HCT116 (cell line): ENCODE measurements at regions not wholly inside any gene's neighbourhood (a gene's known extent, or its start where the extent isn't known, plus 50 kb on each side); places are given as distances from the start of the nearest gene placed in this dataset.
"Not testable (repeated sequence)": the region's sequence is repeated elsewhere in the genome, so short reads cannot be mapped to it uniquely, and the experiment has no call there.

Experiments used
- ATAC-seq: fragments of 200-7000 bp; cut with Tn5 transposase; 2 replicates; pipeline ENCODE4 v1.9.1; 2020; ENCODE audit warnings: mild to moderate bottlenecking, moderate library complexity
- BruUV-seq: library from RNA; stranded (reverse); fragments of 400-500 nt; replicated peaks from 2 replicates; lab custom pipeline; 2021; lab: Mats Ljungman, UMichigan
- CTCF ChIA-PET: fragments of 300-600 bp; sonication (Branson Sonifier 250); formaldehyde crosslinking; loops from one replicate; lab custom pipeline; 2021; ENCODE audit warnings: antibody characterized with exemption; lab: Charles Lee
- POLR2A ChIA-PET: fragments of 300-600, 350-600 bp; sonication (Branson Sonifier 250); formaldehyde crosslinking; loops from one replicate; lab custom pipeline; 2021; ENCODE audit warnings: antibody characterized with exemption; lab: Charles Lee
- RAD21 ChIA-PET, 2 experiments: fragments of 300-600 bp; sonication (Branson Sonifier 250); formaldehyde crosslinking; loops; one replicate each; lab custom pipeline; 2023; ENCODE audit warnings: low total read pairs in 2 of 2; ENCODE audit not compliant: uncharacterized antibody in 2 of 2, unreplicated experiment in 2 of 2, low non-redundant PET in 1 of 2; lab: Charles Lee
- DNase-seq: peaks from one replicate; pipeline ENCODE4 v3.0.0-alpha.2; 2010; ENCODE audit warnings: low read depth, low spot score
- H2AFZ ChIP-seq: fragments of 200-600 bp; shearing (Covaris generic), sonication (generic); 2 replicates; pipeline ENCODE4 v1.6.1; 2017; ENCODE audit warnings: low read depth, mixed run types, mixed read lengths, antibody characterized with exemption, low read length; ENCODE audit not compliant: poor library complexity, severe bottlenecking
- H3K27ac ChIP-seq: 2 replicates; pipeline ENCODE4 v1.5.1; 2012; ENCODE audit warnings: low read depth, low read length
- H3K27me3 ChIP-seq: fragments of 200-600 bp; sonication (generic); 2 replicates; pipeline ENCODE4 v1.6.1; 2016; ENCODE audit warnings: mixed run types, low read length, mixed read lengths; ENCODE audit not compliant: insufficient read depth
- H3K36me3 ChIP-seq, 2 experiments: fragments of 200-500 bp in 1 of 2; fragments of 200-600 bp in 1 of 2; sonication (Bioruptor generic) in 1 of 2; sonication (generic) in 1 of 2; 2 replicates each; pipeline versions ENCODE4 v1.5.1 to v1.6.1; 2014 to 2016; ENCODE audit warnings: low read length in 2 of 2, inconsistent platforms in 1 of 2, mixed read lengths in 1 of 2, mixed run types in 1 of 2; ENCODE audit not compliant: insufficient read depth in 2 of 2, control insufficient read depth in 1 of 2
- H3K4me1 ChIP-seq, 2 experiments: fragments of 200-600 bp in 1 of 2; sonication (generic) in 1 of 2; 2 replicates each; pipeline versions ENCODE4 v1.5.1 to v1.6.1; 2012 to 2017; ENCODE audit warnings: low read length in 2 of 2, inconsistent platforms in 1 of 2, mild to moderate bottlenecking in 1 of 2, mixed read lengths in 1 of 2, mixed run types in 1 of 2, moderate library complexity in 1 of 2; ENCODE audit not compliant: insufficient read depth in 2 of 2, control insufficient read depth in 1 of 2
- H3K4me2 ChIP-seq: fragments of 200-600 bp; sonication (generic); 2 replicates; pipeline ENCODE4 v1.6.1; 2017; ENCODE audit warnings: mixed run types, low read length, mixed read lengths
- H3K4me3 ChIP-seq, 2 experiments: fragments of 200-600 bp in 1 of 2; sonication (generic) in 1 of 2; replicated peaks in 1 of 2; 2 replicates each; pipeline ENCODE4 v1.5.1; 2011 to 2016; ENCODE audit warnings: low read length in 2 of 2, control low read depth in 1 of 2, low read depth in 1 of 2, mild to moderate bottlenecking in 1 of 2, mixed read lengths in 1 of 2, mixed run types in 1 of 2
- H3K79me2 ChIP-seq: fragments of 200-600 bp; sonication (generic); 2 replicates; pipeline ENCODE4 v1.6.1; 2017; ENCODE audit warnings: mild to moderate bottlenecking, mixed run types, low read length, moderate library complexity, mixed read lengths; ENCODE audit not compliant: insufficient read depth
- H3K9ac ChIP-seq: fragments of 200-600 bp; sonication (generic); 2 replicates; pipeline ENCODE4 v1.6.1; 2016; ENCODE audit warnings: low read length, mixed read lengths
- H3K9me2 ChIP-seq: fragments of 200-600 bp; sonication (generic), shearing (Covaris generic); 2 replicates; pipeline ENCODE4 v1.6.1; 2017; ENCODE audit warnings: mixed run types, mild to moderate bottlenecking, moderate library complexity; ENCODE audit not compliant: insufficient read depth
- H3K9me3 ChIP-seq, 2 experiments: fragments of 200-500 bp in 1 of 2; fragments of 200-600 bp in 1 of 2; sonication (Bioruptor generic) in 1 of 2; sonication (generic) in 1 of 2; 2 replicates each; pipeline ENCODE4 v1.6.1; 2014 to 2017; ENCODE audit warnings: low read length in 2 of 2, mixed read lengths in 2 of 2, inconsistent platforms in 1 of 2, low read depth in 1 of 2, mild to moderate bottlenecking in 1 of 2, mixed run types in 1 of 2, moderate library complexity in 1 of 2; ENCODE audit not compliant: control insufficient read depth in 1 of 2, insufficient read depth in 1 of 2
- H4K20me1 ChIP-seq: fragments of 200-600 bp; sonication (generic), shearing (Covaris generic); 2 replicates; pipeline ENCODE4 v1.6.1; 2017; ENCODE audit warnings: mixed run types, mild to moderate bottlenecking, moderate library complexity; ENCODE audit not compliant: insufficient read depth
- CBX3 ChIP-seq: IDR thresholded peaks from 2 replicates; pipeline ENCODE4 v1.6.1; 2012; ENCODE audit warnings: low read depth
- ELF1 ChIP-seq: IDR thresholded peaks from 2 replicates; pipeline ENCODE4 v1.6.1; 2012; ENCODE audit warnings: low read depth, borderline replicate concordance
- EZH2phosphoT487 ChIP-seq: fragments of 200-600 bp; IDR thresholded peaks from 2 replicates; pipeline ENCODE4 v1.6.1; 2018; ENCODE audit warnings: antibody characterized with exemption, borderline replicate concordance
- FOSL1 ChIP-seq: IDR thresholded peaks from 2 replicates; pipeline ENCODE4 v1.6.1; 2012; ENCODE audit warnings: low read depth
- JUND ChIP-seq: IDR thresholded peaks from 2 replicates; pipeline ENCODE4 v1.6.1; 2012
- POLR2AphosphoS5 ChIP-seq: IDR thresholded peaks from 2 replicates; pipeline ENCODE4 v1.6.1; 2011; ENCODE audit warnings: mild to moderate bottlenecking, low read depth, low read length, moderate library complexity
- RAD21 ChIP-seq: IDR thresholded peaks from 2 replicates; pipeline ENCODE4 v1.6.1; 2012; ENCODE audit warnings: low read depth, mild to moderate bottlenecking
- SP1 ChIP-seq: IDR thresholded peaks from 2 replicates; pipeline ENCODE4 v1.6.1; 2012; ENCODE audit warnings: low read depth
- SRF ChIP-seq: IDR thresholded peaks from 2 replicates; pipeline ENCODE4 v1.6.1; 2012; ENCODE audit warnings: low read depth
- TCF7L2 ChIP-seq: IDR thresholded peaks from 2 replicates; pipeline ENCODE4 v1.7.0; 2011; ENCODE audit warnings: borderline replicate concordance, inconsistent platforms; ENCODE audit not compliant: insufficient read depth, insufficient read length; ENCODE audit errors: extremely low read depth
- ZFX ChIP-seq: fragments of 450-650 bp; IDR thresholded peaks from 2 replicates; pipeline ENCODE4 v1.6.1; 2017
- ZNF274 ChIP-seq: fragments of 200-500 bp; sonication (Bioruptor generic); IDR thresholded peaks from 2 replicates; pipeline ENCODE4 v1.6.1; 2014; ENCODE audit warnings: mild to moderate bottlenecking, low read depth, low read length, inconsistent platforms
- intact Hi-C: fragments of 100-400 bp; cut with micrococcal nuclease; formaldehyde crosslinking; loops from 2 replicates; pipeline ENCODE4 v1.10.0; 2022
- TF ChIP-seq, protein P1 (sequence below): IDR thresholded peaks from 2 replicates; pipeline ENCODE4 v1.6.1; 2012
- TF ChIP-seq, protein P2 (sequence below), 3 experiments: fragments of 200-600 bp in 1 of 3; sonication (generic) in 1 of 3; IDR thresholded peaks in 2 of 3; conservative IDR thresholded peaks in 1 of 3; 2 replicates each; pipeline ENCODE4 v1.5.1; 2012 to 2017; ENCODE audit warnings: low read depth in 2 of 3, low read length in 2 of 3, antibody characterized with exemption in 1 of 3, borderline replicate concordance in 1 of 3, control low read depth in 1 of 3, mild to moderate bottlenecking in 1 of 3, mixed read lengths in 1 of 3, mixed run types in 1 of 3, moderate library complexity in 1 of 3; ENCODE audit not compliant: insufficient read depth in 1 of 3
- TF ChIP-seq, protein P3 (sequence below): IDR thresholded peaks from 2 replicates; pipeline ENCODE4 v1.6.1; 2011; ENCODE audit warnings: mild to moderate bottlenecking, low read length, moderate library complexity; ENCODE audit not compliant: insufficient replicate concordance; ENCODE audit errors: extremely low read depth
- TF ChIP-seq, protein P4 (sequence below): IDR thresholded peaks from 2 replicates; pipeline ENCODE4 v1.6.1; 2012

DNA sequence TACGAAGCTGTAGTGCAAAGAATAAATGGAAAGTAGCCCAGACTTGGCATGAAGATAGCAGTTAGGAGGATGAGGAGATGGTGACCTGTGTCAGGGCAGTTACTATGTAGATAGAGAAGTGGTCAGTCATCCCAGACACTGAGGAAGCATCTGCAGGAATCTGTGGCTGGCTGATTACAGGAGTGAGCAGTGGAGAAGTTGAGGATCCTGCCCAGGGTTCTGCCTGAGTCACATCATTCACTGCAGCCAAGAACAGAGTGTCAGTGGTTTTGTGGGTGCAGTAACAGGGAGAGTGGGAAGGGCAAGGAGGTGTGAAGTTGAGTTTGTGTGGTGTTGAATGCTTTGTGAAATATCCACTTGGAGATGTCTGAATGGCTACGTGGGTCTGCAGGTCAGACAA is 676.4 kb upstream of the NRP1 start:
- DNase-seq (no peak), ATAC-seq (no peak)
- H3K9me3 ChIP-seq, result no peaks in the 10 kb centered on the region
- ChIA-PET CTCF (no interaction called here), POLR2A (no interaction called here), RAD21 (no interaction called here)
- H3K9me2 ChIP-seq, result no peaks in the 10 kb centered on the region
- TF ChIP-seq, protein P1, sequence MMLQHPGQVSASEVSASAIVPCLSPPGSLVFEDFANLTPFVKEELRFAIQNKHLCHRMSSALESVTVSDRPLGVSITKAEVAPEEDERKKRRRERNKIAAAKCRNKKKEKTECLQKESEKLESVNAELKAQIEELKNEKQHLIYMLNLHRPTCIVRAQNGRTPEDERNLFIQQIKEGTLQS, result no peak
- TF ChIP-seq, protein P2, sequence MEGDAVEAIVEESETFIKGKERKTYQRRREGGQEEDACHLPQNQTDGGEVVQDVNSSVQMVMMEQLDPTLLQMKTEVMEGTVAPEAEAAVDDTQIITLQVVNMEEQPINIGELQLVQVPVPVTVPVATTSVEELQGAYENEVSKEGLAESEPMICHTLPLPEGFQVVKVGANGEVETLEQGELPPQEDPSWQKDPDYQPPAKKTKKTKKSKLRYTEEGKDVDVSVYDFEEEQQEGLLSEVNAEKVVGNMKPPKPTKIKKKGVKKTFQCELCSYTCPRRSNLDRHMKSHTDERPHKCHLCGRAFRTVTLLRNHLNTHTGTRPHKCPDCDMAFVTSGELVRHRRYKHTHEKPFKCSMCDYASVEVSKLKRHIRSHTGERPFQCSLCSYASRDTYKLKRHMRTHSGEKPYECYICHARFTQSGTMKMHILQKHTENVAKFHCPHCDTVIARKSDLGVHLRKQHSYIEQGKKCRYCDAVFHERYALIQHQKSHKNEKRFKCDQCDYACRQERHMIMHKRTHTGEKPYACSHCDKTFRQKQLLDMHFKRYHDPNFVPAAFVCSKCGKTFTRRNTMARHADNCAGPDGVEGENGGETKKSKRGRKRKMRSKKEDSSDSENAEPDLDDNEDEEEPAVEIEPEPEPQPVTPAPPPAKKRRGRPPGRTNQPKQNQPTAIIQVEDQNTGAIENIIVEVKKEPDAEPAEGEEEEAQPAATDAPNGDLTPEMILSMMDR (IDR thresholded peaks at IDR 0.05 in 2 of 3, conservative IDR thresholded peaks at IDR 0.05 in 1 of 3; ENCODE audit: borderline replicate concordance in 1 of 3, insufficient read depth in 1 of 3, low read depth in 2 of 3, low read length in 2 of 3), result no peak
- no peak for TF ChIP-seq CBX3
- TF ChIP-seq ZNF274, result no peak
- TF ChIP-seq, protein P3, sequence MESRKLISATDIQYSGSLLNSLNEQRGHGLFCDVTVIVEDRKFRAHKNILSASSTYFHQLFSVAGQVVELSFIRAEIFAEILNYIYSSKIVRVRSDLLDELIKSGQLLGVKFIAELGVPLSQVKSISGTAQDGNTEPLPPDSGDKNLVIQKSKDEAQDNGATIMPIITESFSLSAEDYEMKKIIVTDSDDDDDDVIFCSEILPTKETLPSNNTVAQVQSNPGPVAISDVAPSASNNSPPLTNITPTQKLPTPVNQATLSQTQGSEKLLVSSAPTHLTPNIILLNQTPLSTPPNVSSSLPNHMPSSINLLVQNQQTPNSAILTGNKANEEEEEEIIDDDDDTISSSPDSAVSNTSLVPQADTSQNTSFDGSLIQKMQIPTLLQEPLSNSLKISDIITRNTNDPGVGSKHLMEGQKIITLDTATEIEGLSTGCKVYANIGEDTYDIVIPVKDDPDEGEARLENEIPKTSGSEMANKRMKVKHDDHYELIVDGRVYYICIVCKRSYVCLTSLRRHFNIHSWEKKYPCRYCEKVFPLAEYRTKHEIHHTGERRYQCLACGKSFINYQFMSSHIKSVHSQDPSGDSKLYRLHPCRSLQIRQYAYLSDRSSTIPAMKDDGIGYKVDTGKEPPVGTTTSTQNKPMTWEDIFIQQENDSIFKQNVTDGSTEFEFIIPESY, result no peak
- TF ChIP-seq ZFX, result no peak
- no peak for TF ChIP-seq JUND
- TF ChIP-seq SRF, result no peak
- no peak for TF ChIP-seq ELF1
- no peak for TF ChIP-seq TCF7L2
- TF ChIP-seq RAD21, result no peak
- no peak for TF ChIP-seq POLR2AphosphoS5
- no peak for TF ChIP-seq EZH2phosphoT487
- no peak for TF ChIP-seq FOSL1
- TF ChIP-seq SP1, result no peak
- TF ChIP-seq, protein P4, sequence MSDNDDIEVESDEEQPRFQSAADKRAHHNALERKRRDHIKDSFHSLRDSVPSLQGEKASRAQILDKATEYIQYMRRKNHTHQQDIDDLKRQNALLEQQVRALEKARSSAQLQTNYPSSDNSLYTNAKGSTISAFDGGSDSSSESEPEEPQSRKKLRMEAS, result no peak
- H3K27ac ChIP-seq, result no peak overlapping the region
- H2AFZ ChIP-seq, result no peak overlapping the region
- no peak overlapping the region for H3K4me3 ChIP-seq
- H3K79me2 ChIP-seq, result no peaks in the 10 kb centered on the region
- BruUV-seq, result no TSS peak
- no peaks in the 10 kb centered on the region for H4K20me1 ChIP-seq
- no peaks in the 10 kb centered on the region for H3K36me3 ChIP-seq
- H3K27me3 ChIP-seq, result no peaks in the 10 kb centered on the region
- H3K4me2 ChIP-seq, result no peak overlapping the region
- no peak overlapping the region for H3K9ac ChIP-seq
- H3K4me1 ChIP-seq, result no peaks in the 10 kb centered on the region
- intact Hi-C loops, result no loop called here

DNA sequence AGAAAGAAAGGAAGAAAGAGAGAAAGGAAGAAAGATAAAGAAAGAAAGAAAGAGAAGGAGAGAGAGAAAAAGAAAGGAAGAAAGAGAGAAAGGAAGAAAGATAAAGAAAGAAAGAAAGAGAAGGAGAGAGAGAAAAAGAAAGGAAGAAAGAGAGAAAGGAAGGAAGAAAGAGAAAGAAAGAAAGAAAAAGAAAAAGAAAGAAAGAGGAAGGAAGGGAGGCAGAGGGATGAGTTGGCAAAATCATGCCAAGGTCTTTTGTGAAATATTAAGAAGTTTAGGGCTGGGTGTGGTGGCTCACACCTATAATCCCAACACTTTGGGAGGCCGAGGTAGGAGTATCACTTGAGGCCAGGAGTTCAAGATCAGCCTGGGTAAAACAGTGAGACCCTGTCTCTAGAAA is 675.8 kb upstream of the NRP1 start:
- H3K36me3 ChIP-seq, H3K4me3 ChIP-seq, RAD21 ChIA-PET, H3K27ac ChIP-seq, intact Hi-C loops, H2AFZ ChIP-seq, H3K4me1 ChIP-seq, H3K27me3 ChIP-seq, H3K9ac ChIP-seq, H4K20me1 ChIP-seq, H3K9me2 ChIP-seq, BruUV-seq, ATAC-seq, POLR2A ChIA-PET, H3K4me2 ChIP-seq, DNase-seq, H3K9me3 ChIP-seq, CTCF ChIA-PET, H3K79me2 ChIP-seq: not testable (repeated sequence)
